ENCODE measurements at regions not wholly inside any gene's neighbourhood (a gene's known extent, or its start where the extent isn't known, plus 50 kb on each side); places are given as distances from the start of the nearest gene placed in this dataset.
"Not testable (repeated sequence)": the region's sequence is repeated elsewhere in the genome, so short reads cannot be mapped to it uniquely, and the experiment has no call there.

- H3K27ac Mint-ChIP-seq: no peak overlapping the region
- H3K4me3 Mint-ChIP-seq: no peak overlapping the region
- no peaks in the 10 kb centered on the region for H3K9me3 Mint-ChIP-seq
- peaks cover 3% of the 10 kb centered on the region for H3K27me3 Mint-ChIP-seq
- peaks cover 3% of the 10 kb centered on the region for H3K36me3 Mint-ChIP-seq
- H3K4me1 Mint-ChIP-seq: peaks cover 0 to 3% (median 0%) of the 10 kb centered on the region in 3 donors
These were observed 77.3 kb upstream of the SLC38A4 start for GRCh38 chr12:46903058-46903457.

GRCh38 chr12:46904406-46905238, 78.8 kb upstream of the SLC38A4 start:
- H3K4me3 Mint-ChIP-seq: peak overlapping the region in 1 of 4 donors; percentile 5
- no peak overlapping the region for H3K27ac Mint-ChIP-seq
- H3K9me3 Mint-ChIP-seq: peaks cover 0 to 3% (median under 1%) of the 10 kb centered on the region in 3 donors
- peaks cover 0 to 3% (median 0%) of the 10 kb centered on the region in 3 donors for H3K4me1 Mint-ChIP-seq
- H3K36me3 Mint-ChIP-seq: peaks cover 2% of the 10 kb centered on the region
- peaks cover 3% of the 10 kb centered on the region for H3K27me3 Mint-ChIP-seq

DNA sequence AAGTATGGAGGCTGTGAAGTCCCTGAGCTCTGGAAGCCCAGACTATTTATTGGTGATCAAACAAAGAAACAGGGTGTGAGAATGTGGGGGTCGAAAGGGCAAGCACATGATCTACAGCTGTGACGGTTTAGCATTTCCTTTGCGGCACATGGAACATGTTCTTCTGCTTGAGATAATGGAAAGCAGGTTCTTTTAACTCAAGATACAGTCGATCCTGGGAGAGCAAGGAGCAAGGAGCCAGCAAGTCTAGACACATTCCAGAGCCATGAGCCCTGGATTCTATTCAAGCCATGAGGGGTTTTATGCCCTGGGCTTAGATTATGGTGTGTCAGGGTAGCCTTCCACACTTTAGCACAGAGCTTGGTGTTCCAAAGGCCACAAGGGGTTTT, 79.4 kb upstream of the SLC38A4 start:
- H3K9me3 Mint-ChIP-seq, H3K27ac Mint-ChIP-seq, H3K4me1 Mint-ChIP-seq, H3K27me3 Mint-ChIP-seq, H3K4me3 Mint-ChIP-seq, H3K36me3 Mint-ChIP-seq: not testable (repeated sequence)

DNA sequence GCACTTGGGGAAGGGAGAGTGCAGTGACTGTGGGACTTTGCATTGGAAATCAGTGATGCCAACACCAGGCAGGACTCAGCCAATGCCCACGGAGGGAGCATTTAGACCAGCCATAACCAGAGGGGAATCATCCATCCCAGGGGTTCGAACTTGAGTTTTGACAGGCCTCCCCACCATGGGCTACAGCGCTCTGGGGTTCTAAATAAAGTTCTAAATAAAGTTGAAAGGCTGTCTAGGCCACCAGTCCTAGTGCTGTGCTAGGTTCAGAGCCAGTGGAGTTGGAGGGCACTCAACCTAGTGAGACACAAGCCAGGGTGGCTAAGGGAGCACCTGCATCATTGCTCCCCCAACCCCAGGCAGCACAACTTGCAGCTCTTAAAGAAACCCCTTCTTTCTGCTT, 82.0 kb upstream of the SLC38A4 start:
- H3K27ac Mint-ChIP-seq: no peak overlapping the region
- H3K9me3 Mint-ChIP-seq: peaks cover 8 to 13% (median 13%) of the 10 kb centered on the region in 3 donors
- peak overlapping the region in 1 of 4 donors; percentile 3 for H3K4me3 Mint-ChIP-seq
- H3K36me3 Mint-ChIP-seq: peaks cover 4% of the 10 kb centered on the region
- H3K4me1 Mint-ChIP-seq: no peaks in the 10 kb centered on the region
- peaks cover 3% of the 10 kb centered on the region for H3K27me3 Mint-ChIP-seq

DNA sequence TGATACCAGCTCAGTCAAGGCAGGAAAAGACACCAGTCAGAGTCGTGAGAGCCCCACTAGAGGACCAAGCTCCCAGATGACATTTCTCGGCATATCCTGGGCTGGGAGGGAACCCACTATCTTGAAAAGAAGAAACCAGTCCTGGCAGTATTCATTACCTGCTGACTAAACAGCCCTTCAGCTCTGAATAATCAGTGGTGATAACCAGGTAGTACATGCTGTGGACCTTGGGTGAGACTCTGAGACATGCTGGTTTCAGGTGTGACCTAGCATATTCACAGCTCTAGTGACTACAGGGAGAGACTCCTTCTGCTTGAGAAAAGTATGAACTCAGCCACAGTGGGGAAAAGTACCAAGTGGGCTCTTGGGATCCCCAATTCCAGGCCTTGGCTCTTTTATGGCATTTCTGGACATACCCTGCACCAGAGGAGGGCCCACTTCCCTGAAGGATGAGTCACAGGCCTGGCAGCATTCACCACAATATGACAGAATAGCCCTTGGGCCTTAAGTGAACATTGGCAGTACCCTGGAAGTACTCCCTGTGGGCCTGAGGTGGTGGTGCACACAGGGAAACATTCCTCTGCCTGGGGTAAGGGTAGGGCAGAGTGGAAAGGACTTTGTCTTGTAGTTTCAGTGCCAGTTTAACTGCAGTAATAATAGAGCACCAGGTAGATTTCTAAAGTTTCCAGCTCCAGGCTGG, 82.6 kb upstream of the SLC38A4 start:
- Mint-ChIP-seq H3K9me3 (peaks cover 8 to 13% (median 13%) of the 10 kb centered on the region in 3 donors), H3K36me3 (peaks cover 4% of the 10 kb centered on the region), H3K27ac (no peak overlapping the region), H3K4me1 (no peaks in the 10 kb centered on the region), H3K27me3 (peaks cover 2% of the 10 kb centered on the region), H3K4me3 (no peak overlapping the region)

- peaks cover 8 to 13% (median 13%) of the 10 kb centered on the region in 3 donors for H3K9me3 Mint-ChIP-seq
- H3K27me3 Mint-ChIP-seq: peaks cover 2% of the 10 kb centered on the region
- no peaks in the 10 kb centered on the region for H3K4me1 Mint-ChIP-seq
These were observed 83.3 kb upstream of the SLC38A4 start for GRCh38 chr12:46908936-46909635.

DNA sequence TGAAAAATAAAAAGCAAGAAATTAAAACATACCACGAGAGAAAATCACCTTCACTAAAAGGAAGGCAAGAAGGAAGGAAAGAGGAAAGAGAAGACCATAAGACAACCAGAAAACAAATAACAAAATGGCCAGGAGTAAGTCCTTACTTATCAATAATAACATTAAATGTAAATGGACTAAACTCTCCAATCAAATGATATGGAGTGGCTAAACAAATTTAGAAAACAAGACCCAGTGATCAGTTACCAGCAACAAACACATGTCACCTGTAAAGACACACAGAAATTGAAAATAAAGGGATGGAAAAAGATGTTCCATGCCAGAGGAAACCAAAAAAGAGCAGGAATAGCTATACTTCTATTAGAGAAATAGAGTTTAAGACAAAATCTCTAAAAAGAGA, 85.0 kb upstream of the SLC38A4 start:
- no peak overlapping the region for H3K27ac Mint-ChIP-seq
- H3K9me3 Mint-ChIP-seq: peaks cover 8 to 13% (median 13%) of the 10 kb centered on the region in 3 donors
- H3K36me3 Mint-ChIP-seq: peaks cover 4% of the 10 kb centered on the region
- no peak overlapping the region for H3K4me3 Mint-ChIP-seq
- H3K27me3 Mint-ChIP-seq: peaks cover 2% of the 10 kb centered on the region
- H3K4me1 Mint-ChIP-seq: no peaks in the 10 kb centered on the region

More at GRCh38 chr12:46908936-46909635, 83.3 kb upstream of the SLC38A4 start:
- no peak overlapping the region for H3K4me3 Mint-ChIP-seq
- H3K27ac Mint-ChIP-seq: no peak overlapping the region
- H3K36me3 Mint-ChIP-seq: peaks cover 4% of the 10 kb centered on the region

DNA sequence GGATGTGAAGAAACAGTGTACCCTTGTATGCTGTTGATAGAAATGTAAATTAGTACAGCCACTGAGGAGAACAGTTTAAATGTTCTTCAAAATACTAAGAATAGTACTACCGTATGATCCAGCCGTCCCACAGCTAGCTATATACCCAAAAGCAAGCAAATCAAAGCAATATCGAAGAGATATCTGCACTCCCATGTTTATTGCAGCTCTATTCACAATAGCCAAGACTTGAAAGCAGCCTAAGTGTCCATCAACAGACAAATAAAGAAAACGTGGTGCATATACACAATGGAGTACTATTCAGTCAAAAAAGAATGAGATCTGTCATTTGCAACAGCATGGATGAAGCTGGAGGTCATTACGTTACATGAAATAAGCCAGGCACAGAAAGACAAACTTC, 88.5 kb upstream of the SLC38A4 start:
- H3K36me3 Mint-ChIP-seq: peaks cover 2% of the 10 kb centered on the region
- H3K27me3 Mint-ChIP-seq: no peaks in the 10 kb centered on the region
- H3K27ac Mint-ChIP-seq: no peak overlapping the region
- H3K9me3 Mint-ChIP-seq: peaks cover 8 to 13% (median 13%) of the 10 kb centered on the region in 3 donors
- H3K4me1 Mint-ChIP-seq: no peaks in the 10 kb centered on the region
- no peak overlapping the region for H3K4me3 Mint-ChIP-seq

DNA sequence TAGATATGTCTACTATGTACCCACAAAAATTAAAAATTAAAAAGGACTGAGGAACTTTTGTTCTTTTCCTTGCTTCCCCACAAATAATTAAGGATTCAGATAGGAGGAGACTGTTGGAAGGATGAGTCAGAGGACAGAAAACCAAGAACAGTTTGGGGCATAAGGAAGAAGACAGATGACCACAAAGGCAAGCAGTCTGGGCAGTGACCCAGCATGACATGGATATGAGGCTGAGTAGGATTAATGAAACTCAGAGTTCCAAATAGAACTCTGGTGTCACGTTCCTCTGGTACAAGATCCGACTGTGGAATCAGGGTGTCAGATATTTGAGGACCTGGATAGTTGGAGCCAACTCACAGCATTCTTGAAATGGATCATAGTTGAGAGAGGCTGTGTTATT, 89.3 kb upstream of the SLC38A4 start:
- Mint-ChIP-seq H3K9me3 (peaks cover 5 to 9% (median 8%) of the 10 kb centered on the region in 3 donors), H3K27me3 (no peaks in the 10 kb centered on the region), H3K4me1 (no peaks in the 10 kb centered on the region), H3K4me3 (no peak overlapping the region), H3K27ac (no peak overlapping the region), H3K36me3 (peaks cover 2% of the 10 kb centered on the region)

DNA sequence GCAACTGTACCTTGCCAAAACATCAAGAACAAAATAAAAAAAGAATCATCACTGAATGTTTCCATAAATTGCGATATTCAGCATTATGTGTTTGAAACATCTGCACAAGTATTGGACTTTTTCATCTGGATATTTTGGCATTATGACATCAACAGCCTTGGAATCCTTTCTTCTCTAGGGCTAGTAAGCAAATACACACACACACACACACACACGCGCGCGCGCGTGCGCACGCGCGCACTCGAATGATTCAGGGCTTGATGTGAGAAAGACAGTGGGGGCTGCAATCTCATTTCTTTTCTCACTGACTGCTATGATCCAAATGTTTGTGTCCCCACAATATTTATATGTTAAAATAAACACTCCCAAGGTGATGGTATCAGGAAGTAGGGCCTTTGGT, 90.0 kb upstream of the SLC38A4 start:
- Mint-ChIP-seq H3K27ac (no peak overlapping the region), H3K27me3 (no peaks in the 10 kb centered on the region), H3K36me3 (no peaks in the 10 kb centered on the region), H3K9me3 (peaks cover 3 to 6% (median 3%) of the 10 kb centered on the region in 3 donors), H3K4me3 (no peak overlapping the region), H3K4me1 (peaks cover 3 to 5% (median 4%) of the 10 kb centered on the region in 3 donors)

DNA sequence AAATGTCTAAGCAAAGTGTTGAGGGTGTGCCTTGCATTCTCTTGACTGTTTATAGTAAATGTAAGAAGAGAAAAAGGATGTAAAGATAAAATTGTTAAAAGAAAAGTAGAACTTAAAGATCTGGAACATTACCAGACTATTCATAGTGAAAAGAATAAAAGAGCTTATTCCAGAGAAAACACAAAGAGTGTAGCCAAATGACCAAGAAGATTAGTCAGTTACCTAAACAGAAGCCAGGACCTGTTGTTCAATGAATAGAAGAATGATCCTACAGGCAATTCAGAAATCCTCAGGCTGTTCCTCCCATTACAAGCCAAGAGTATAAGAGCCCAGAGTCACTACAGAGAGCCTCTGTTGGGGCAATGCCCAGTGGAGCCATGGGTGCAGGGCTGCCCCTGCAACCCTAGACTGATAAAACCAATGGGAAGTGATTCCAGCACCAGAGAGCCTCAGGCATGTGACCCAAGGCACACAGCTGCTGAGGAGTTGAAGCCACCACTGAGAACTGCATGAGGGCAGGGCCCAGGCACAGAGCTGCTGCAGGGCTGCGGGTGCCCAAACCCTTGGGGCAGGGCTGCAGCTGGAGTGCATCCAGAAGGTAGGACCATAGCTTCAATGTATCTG, 91.1 kb upstream of the SLC38A4 start:
- H3K4me1 Mint-ChIP-seq: peaks cover 3 to 5% (median 5%) of the 10 kb centered on the region in 3 donors
- no peak overlapping the region for H3K27ac Mint-ChIP-seq

GRCh38 chr12:46917821-46918220, 92.0 kb upstream of the SLC38A4 start:
- no peaks in the 10 kb centered on the region for H3K27me3 Mint-ChIP-seq
- no peak overlapping the region for H3K4me3 Mint-ChIP-seq
- H3K9me3 Mint-ChIP-seq: peaks cover 0 to 3% (median 0%) of the 10 kb centered on the region in 3 donors
- H3K27ac Mint-ChIP-seq: no peak overlapping the region
- H3K4me1 Mint-ChIP-seq: peaks cover 3 to 5% (median 5%) of the 10 kb centered on the region in 3 donors
- H3K36me3 Mint-ChIP-seq: no peaks in the 10 kb centered on the region

More for the DNA sequence above, 91.1 kb upstream of the SLC38A4 start:
- no peaks in the 10 kb centered on the region for H3K27me3 Mint-ChIP-seq
- peaks cover 0 to 3% (median 0%) of the 10 kb centered on the region in 3 donors for H3K9me3 Mint-ChIP-seq
- H3K36me3 Mint-ChIP-seq: no peaks in the 10 kb centered on the region
- H3K4me3 Mint-ChIP-seq: no peak overlapping the region

DNA sequence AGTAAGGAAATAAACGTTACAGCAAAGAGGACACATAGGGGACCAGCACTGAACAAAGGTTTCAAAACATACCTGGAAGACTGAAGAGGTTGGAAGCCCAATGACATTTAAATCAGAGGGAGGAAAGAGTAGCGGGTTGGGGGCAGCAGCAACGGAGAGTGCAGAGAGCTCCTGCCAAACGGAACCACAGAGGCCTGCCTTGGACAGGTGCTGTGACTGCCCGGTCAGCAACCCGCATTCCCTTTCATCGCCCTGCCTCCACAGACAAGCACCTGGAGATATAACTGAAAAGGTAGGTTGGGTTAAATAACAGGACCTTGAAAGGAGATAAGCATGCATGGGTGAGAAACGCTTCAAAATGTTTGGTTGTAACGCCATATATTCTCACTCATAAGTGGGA, 92.8 kb upstream of the SLC38A4 start:
- H3K36me3 Mint-ChIP-seq: no peaks in the 10 kb centered on the region
- H3K4me3 Mint-ChIP-seq: no peak overlapping the region
- H3K27me3 Mint-ChIP-seq: no peaks in the 10 kb centered on the region
- no peak overlapping the region for H3K27ac Mint-ChIP-seq
- H3K4me1 Mint-ChIP-seq: peaks cover 3 to 5% (median 5%) of the 10 kb centered on the region in 3 donors
- H3K9me3 Mint-ChIP-seq: peaks cover 0 to 3% (median 0%) of the 10 kb centered on the region in 3 donors

DNA sequence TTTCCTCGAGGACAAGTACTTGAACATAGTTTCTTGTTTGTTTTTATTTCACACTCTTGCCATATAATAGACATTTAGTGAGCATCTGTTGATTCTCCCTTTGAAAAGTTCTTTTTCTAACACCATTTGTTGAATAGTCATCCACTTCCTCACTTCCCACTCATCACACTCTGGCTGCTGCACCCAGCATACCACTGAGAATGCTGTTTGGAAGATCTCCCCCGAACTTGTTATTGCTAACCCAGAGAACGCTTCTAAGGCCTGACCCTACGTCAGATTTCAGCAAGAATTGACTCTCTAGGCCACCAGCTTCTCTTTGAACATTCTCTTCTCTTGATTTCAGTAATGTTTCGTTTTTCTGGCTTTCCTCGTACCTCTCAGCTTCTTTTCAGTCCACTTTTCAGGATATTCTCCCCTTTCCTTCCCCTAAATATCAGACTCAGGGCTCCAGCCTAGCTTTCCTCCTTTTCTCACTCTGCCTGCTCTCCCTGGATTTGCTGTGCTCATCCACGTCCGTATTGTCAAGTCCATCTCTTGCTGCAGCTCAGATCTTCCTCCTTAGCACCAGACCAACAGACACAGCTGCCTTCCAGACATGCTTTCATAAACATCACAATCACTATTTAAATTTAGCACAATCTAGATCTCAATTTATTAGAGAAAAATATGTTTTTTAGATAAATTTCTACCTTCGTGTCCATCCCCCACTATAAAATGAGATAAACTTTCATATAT, 94.0 kb upstream of the SLC38A4 start:
- Mint-ChIP-seq H3K27me3 (no peaks in the 10 kb centered on the region), H3K9me3 (peaks cover 0 to 3% (median 0%) of the 10 kb centered on the region in 3 donors), H3K4me3 (no peak overlapping the region), H3K4me1 (peaks cover 3 to 5% (median 5%) of the 10 kb centered on the region in 3 donors), H3K27ac (no peak overlapping the region), H3K36me3 (no peaks in the 10 kb centered on the region)

Data from IgD-negative memory B cell (primary cell).